ENCODE measurements at regions not wholly inside any gene's neighbourhood (a gene's known extent, or its start where the extent isn't known, plus 50 kb on each side); places are given as distances from the start of the nearest gene placed in this dataset.
"Not testable (repeated sequence)": the region's sequence is repeated elsewhere in the genome, so short reads cannot be mapped to it uniquely, and the experiment has no call there.

DNA sequence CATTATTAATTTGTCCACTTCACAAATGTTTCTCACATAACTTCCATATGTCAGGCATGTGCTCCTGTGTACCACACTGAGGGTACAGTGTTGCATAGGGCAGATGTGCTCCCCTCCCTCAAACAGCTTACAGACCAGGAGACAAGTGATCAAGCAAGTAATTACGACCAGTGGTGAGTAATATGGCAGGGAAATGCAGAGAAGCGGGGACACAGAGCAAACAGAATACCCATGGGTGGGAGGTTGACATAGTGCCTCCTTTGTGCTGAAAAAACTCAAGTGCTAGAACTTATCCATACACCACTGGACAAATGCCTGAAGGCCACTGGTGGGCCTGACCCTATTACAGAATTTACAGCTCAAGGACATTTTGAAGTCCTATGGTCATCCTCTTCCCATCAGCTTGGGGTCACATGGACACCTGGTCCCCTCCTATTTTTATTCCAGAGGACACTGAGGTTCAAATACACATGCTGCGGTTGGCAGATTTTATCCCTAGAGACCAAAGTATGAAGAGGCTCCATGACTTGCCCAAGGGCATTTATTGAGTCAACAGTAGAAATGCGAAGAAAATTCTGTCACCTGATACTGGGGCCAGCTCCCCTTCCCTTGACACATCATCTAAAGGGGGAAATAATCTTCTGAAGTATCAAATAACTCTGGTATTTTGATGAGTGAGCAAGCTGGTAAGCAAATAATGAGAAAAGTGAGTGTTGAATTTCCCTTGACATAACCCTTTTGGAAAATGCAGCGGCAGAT lies 116.6 kb downstream of the QRSL1 start:
- no peak overlapping the region for H3K4me2 ChIP-seq
- no peak for DNase-seq (ENCODE audit: low spot score)
- peaks cover 25% of the 10 kb centered on the region for H3K4me1 ChIP-seq (ENCODE audit: insufficient read depth)
- H3K79me2 ChIP-seq: no peaks in the 10 kb centered on the region
- no peaks in the 10 kb centered on the region for H3K9me3 ChIP-seq (ENCODE audit: low read depth)
- H3K27me3 ChIP-seq: no peaks in the 10 kb centered on the region
- 66% methylated on average over 5 of the region's 5 CpGs for WGBS (ENCODE audit: low lambda C conversion rate, missing lambda C conversion rate)
- no peak overlapping the region for H2AFZ ChIP-seq
- H3K9me2 ChIP-seq (replicated peaks; ENCODE audit: insufficient read depth): no peaks in the 10 kb centered on the region
- H3K36me3 ChIP-seq (replicated peaks; ENCODE audit: insufficient read depth, low read depth): no peaks in the 10 kb centered on the region
- peak overlapping the region; percentile 67 for H3K27ac ChIP-seq
- H3K4me3 ChIP-seq: no peak overlapping the region
- TF ChIP-seq EZH2 (IDR thresholded peaks at IDR 0.05; ENCODE audit: borderline replicate concordance): no peak
- TF ChIP-seq CTCF (IDR thresholded peaks at IDR 0.05; ENCODE audit: poor library complexity): no peak
- TF ChIP-seq EZH2phosphoT487 (IDR thresholded peaks at IDR 0.05; ENCODE audit: low read depth, severe bottlenecking, unreplicated experiment): no peak
- no peaks in the 10 kb centered on the region for H4K20me1 ChIP-seq (ENCODE audit: insufficient read depth, poor library complexity, severe bottlenecking)

GRCh38 chr6:106745197-106745770 lies 115.9 kb downstream of the QRSL1 start:
- H3K4me3 ChIP-seq: no peak overlapping the region
- no peaks in the 10 kb centered on the region for H3K36me3 ChIP-seq (replicated peaks; ENCODE audit: insufficient read depth, low read depth)
- H3K27ac ChIP-seq: peak overlapping the region; percentile 67
- WGBS (ENCODE audit: low lambda C conversion rate, missing lambda C conversion rate): 80% methylated on average over 3 of the region's 3 CpGs
- no peaks in the 10 kb centered on the region for H4K20me1 ChIP-seq (ENCODE audit: insufficient read depth, poor library complexity, severe bottlenecking)
- H3K4me1 ChIP-seq (ENCODE audit: insufficient read depth): peaks cover 25% of the 10 kb centered on the region
- no peak for DNase-seq (ENCODE audit: low spot score)
- no peaks in the 10 kb centered on the region for H3K27me3 ChIP-seq
- no peak overlapping the region for H3K4me2 ChIP-seq
- no peaks in the 10 kb centered on the region for H3K9me2 ChIP-seq (replicated peaks; ENCODE audit: insufficient read depth)
- TF ChIP-seq EZH2phosphoT487 (IDR thresholded peaks at IDR 0.05; ENCODE audit: low read depth, severe bottlenecking, unreplicated experiment): no peak
- no peaks in the 10 kb centered on the region for H3K9me3 ChIP-seq (ENCODE audit: low read depth)
- no peaks in the 10 kb centered on the region for H3K79me2 ChIP-seq
- no peak overlapping the region for H2AFZ ChIP-seq

- H3K4me1 ChIP-seq (ENCODE audit: insufficient read depth): peaks cover 21% of the 10 kb centered on the region
- H4K20me1 ChIP-seq (ENCODE audit: insufficient read depth, poor library complexity, severe bottlenecking): no peaks in the 10 kb centered on the region
- no peaks in the 10 kb centered on the region for H3K9me2 ChIP-seq (replicated peaks; ENCODE audit: insufficient read depth)
- WGBS (ENCODE audit: low lambda C conversion rate, missing lambda C conversion rate): 80% methylated on average over 2 of the region's 2 CpGs
- H3K36me3 ChIP-seq (replicated peaks; ENCODE audit: insufficient read depth, low read depth): no peaks in the 10 kb centered on the region
- no peaks in the 10 kb centered on the region for H3K79me2 ChIP-seq
- no peak overlapping the region for H3K4me3 ChIP-seq
- H3K9me3 ChIP-seq (ENCODE audit: low read depth): no peaks in the 10 kb centered on the region
- no peak overlapping the region for H2AFZ ChIP-seq
- DNase-seq (ENCODE audit: low spot score): no peak
- TF ChIP-seq EZH2 (IDR thresholded peaks at IDR 0.05; ENCODE audit: borderline replicate concordance) (no peak), CTCF (IDR thresholded peaks at IDR 0.05; ENCODE audit: poor library complexity) (no peak), EZH2phosphoT487 (IDR thresholded peaks at IDR 0.05; ENCODE audit: low read depth, severe bottlenecking, unreplicated experiment) (no peak)
- H3K27me3 ChIP-seq: no peaks in the 10 kb centered on the region
- H3K27ac ChIP-seq: no peak overlapping the region
- H3K4me2 ChIP-seq: no peak overlapping the region
Measured at GRCh38 chr6:106744781-106745180, 115.4 kb downstream of the QRSL1 start.

- not testable (repeated sequence) for H3K27ac ChIP-seq, H3K4me2 ChIP-seq, H2AFZ ChIP-seq
Measured at GRCh38 chr6:106744029-106744428, 114.7 kb downstream of the QRSL1 start.

More at GRCh38 chr6:106744029-106744428, 114.7 kb downstream of the QRSL1 start:
- H3K36me3 ChIP-seq (replicated peaks; ENCODE audit: insufficient read depth, low read depth); H4K20me1 ChIP-seq (ENCODE audit: insufficient read depth, poor library complexity, severe bottlenecking); H3K9me2 ChIP-seq (replicated peaks; ENCODE audit: insufficient read depth); DNase-seq (ENCODE audit: low spot score); H3K79me2 ChIP-seq; H3K9me3 ChIP-seq (ENCODE audit: low read depth); H3K27me3 ChIP-seq; H3K4me3 ChIP-seq: not testable (repeated sequence)
- H3K4me1 ChIP-seq (ENCODE audit: insufficient read depth): peaks cover 15% of the 10 kb centered on the region
- 39% methylated on average over 2 of the region's 2 CpGs for WGBS (ENCODE audit: low lambda C conversion rate, missing lambda C conversion rate)
